Coronary artery (tissue), 2 donors: ENCODE measurements at regions not wholly inside any gene's neighbourhood (a gene's known extent, or its start where the extent isn't known, plus 50 kb on each side); places are given as distances from the start of the nearest gene placed in this dataset.

Experiments used
- DNase-seq: peaks from one replicate; pipeline ENCODE4 v3.0.0-alpha.2; 2017; ENCODE audit warnings: low spot score
- H3K27ac ChIP-seq, 2 donors: fragments of 200-600 bp; sonication (generic); one replicate each; pipeline ENCODE4 v1.5.1; 2016 to 2019
- H3K4me3 ChIP-seq: fragments of 200-600 bp; sonication (generic); 2 replicates; pipeline ENCODE4 v1.5.1; 2016; ENCODE audit warnings: mild to moderate bottlenecking, moderate library complexity
- CTCF ChIP-seq: fragments of 200-600 bp; sonication (generic); IDR thresholded peaks from one replicate; pipeline ENCODE4 v1.5.1; 2019; ENCODE audit warnings: antibody characterized with exemption

DNA sequence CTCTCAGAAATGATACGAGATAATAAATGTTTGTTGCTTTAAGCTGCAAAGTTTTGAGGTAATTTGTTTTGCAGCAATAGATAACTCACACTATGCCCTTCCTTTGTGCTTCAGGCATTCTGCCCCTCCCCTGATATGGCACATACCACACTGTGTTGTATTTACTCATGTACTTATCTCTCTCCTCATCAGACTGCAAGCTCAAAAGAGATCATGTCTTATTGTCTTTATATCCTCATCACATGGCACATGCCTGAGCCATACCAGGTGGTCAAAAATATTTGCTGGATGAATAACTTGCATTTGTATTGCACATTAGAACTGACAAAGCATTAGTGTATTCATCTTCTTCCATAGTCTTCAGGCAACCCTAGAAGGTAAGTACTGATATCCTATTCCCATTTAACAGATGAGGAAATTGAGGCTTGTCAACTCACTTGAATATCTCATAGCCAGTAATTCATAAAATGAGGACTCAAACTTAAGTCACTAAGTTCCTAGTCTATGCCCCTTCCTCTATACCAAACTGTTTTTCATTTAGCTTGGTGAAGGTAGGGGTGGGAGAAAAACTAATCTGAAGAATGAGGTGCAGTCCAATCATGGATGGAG lies 83.9 kb upstream of the EED start:
- no peak overlapping the region for H3K4me3 ChIP-seq
- DNase-seq = no peak
- peak overlapping the region in 1 of 2 donors; percentile 71 for H3K27ac ChIP-seq
- TF ChIP-seq CTCF = no peak

DNA sequence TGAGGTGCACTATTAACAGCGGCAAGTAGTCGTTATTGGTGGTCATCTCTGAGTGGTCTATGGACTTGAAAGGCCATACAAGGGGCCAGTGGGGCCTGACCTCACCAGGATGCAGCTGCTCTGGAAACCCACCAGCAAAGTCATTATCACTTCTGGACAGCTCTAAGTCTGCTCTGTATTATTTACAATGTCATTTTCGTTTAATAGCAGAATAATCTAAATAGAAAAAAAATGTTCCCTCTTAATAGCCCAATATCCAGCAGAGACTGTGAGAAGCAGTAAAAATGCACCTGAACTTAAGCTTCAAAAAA lies 85.0 kb upstream of the EED start:
- no peak overlapping the region for H3K4me3 ChIP-seq
- no peak overlapping the region for H3K27ac ChIP-seq
- DNase-seq = no peak
- no peak for TF ChIP-seq CTCF

GRCh38 chr11:86158704-86159580 lies 85.6 kb upstream of the EED start:
- no peak for DNase-seq
- Histone ChIP-seq H3K4me3 (no peak overlapping the region), H3K27ac (no peak overlapping the region)
- no peak for TF ChIP-seq CTCF

- TF ChIP-seq CTCF = no peak
- Histone ChIP-seq H3K27ac (no peak overlapping the region), H3K4me3 (no peak overlapping the region)
- no peak for DNase-seq
These were observed 86.7 kb upstream of the EED start for GRCh38 chr11:86157797-86158378.

GRCh38 chr11:86156397-86156955 lies 87.6 kb upstream of the PICALM start:
- TF ChIP-seq CTCF = no peak

DNA sequence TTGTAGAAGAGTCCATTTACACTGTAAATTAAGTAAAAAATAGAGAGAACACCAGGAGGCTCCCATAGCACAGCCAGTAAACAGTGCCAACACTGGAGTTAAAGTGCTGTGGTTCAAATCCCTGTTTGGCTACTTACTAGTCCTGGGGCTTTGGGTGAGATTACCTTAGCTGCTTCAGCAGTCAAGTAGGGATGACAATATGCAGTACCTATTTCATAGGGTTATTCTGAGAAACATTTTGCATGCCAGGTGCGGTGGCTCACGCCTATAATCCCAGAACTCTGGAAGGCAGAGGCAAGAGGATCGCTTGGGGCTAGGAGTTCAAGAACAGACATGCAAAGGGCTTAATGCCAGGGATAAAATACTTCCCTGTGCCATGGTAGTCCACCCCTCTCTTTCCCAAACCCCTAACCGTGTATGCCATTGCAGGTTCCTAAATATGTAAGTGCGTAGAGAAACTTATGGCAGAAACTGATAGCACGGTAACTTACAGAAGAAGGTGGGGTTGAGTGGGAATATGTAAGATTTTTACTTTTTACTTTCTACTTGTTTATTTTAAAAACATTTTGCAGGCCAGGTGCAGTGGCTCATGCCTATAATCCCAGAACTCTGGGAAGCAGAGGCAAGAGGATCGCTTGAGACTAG lies 86.4 kb upstream of the PICALM start:
- H3K4me3 ChIP-seq = no peak overlapping the region
- H3K27ac ChIP-seq = no peak overlapping the region
- no peak for TF ChIP-seq CTCF
- DNase-seq = no peak

More at GRCh38 chr11:86156397-86156955, 87.6 kb upstream of the PICALM start:
- peak overlapping the region in 1 of 2 donors; percentile 51 for H3K27ac ChIP-seq
- no peak for DNase-seq
- H3K4me3 ChIP-seq = no peak overlapping the region
